Pancreas (tissue), 10 donors: ENCODE measurements at regions not wholly inside any gene's neighbourhood (a gene's known extent, or its start where the extent isn't known, plus 50 kb on each side); places are given as distances from the start of the nearest gene placed in this dataset.

Experiments used
- ATAC-seq, 4 donors: fragments of 200-7000 bp; cut with Tn5 transposase; one replicate each; pipeline versions ENCODE4 v1.8.0 to v1.9.1; 2020; ENCODE audit warnings: mild to moderate bottlenecking in 4 of 4, moderate library complexity in 4 of 4
- DNase-seq, 6 donors: peaks; one replicate each; pipeline ENCODE4 v3.0.0-alpha.2; 2020
- FAIRE-seq: peaks from 2 replicates; lab custom pipeline; 2012; peaks lifted over from hg19 to GRCh38; lab: Jason Lieb, UNC
- H3K27ac ChIP-seq, 4 donors: fragments of 200-600 bp; sonication (generic); 1 replicate in 3 of 4; 2 replicates in 1 of 4; pipeline versions ENCODE4 v1.5.0 to v1.8.0; 2020
- H3K27me3 ChIP-seq, 4 donors: fragments of 200-600 bp; one replicate each; pipeline ENCODE4 v1.8.0; 2021
- H3K36me3 ChIP-seq, 3 donors: fragments of 200-600 bp; sonication (generic) in 1 of 3; one replicate each; pipeline versions ENCODE4 v1.5.0 to v1.8.0; 2020 to 2021
- H3K4me1 ChIP-seq, 3 donors: fragments of 200-600 bp; one replicate each; pipeline ENCODE4 v1.8.0; 2021
- H3K4me3 ChIP-seq, 4 donors: fragments of 200-600 bp; sonication (generic) in 2 of 4; one replicate each; pipeline versions ENCODE4 v1.5.0 to v1.8.0; 2020 to 2021
- H3K9me3 ChIP-seq, 4 donors: fragments of 200-600 bp; one replicate each; pipeline ENCODE4 v1.8.0; 2021
- CTCF ChIP-seq, 4 donors: fragments of 200-600 bp; sonication (generic) in 3 of 4; IDR thresholded peaks; one replicate each; pipeline versions ENCODE4 v1.5.0 to v1.8.0; 2021; ENCODE audit warnings: antibody characterized with exemption in 4 of 4
- WGBS, 2 donors: extraction: QIAGEN DNeasy Blood & Tissue Kit; methylation state at CpG; one replicate each; pipeline ENCODE4 v1.1.7; 2013; 5-methylcytosine and 5-hydroxymethylcytosine counted together
- intact Hi-C, 3 donors: fragments of 100-400 bp; cut with DNase I; formaldehyde crosslinking; loops; one replicate each; pipeline versions ENCODE4 v1.11.1 to v1.14.2; 2022
- donor health status: healthy with polysubstance abuse.
- donor health status: DM: no; HTN: no; CAD: no; lungs with moderate emphysema.
- donor health status: DM: no; HTN: no; CAD: no.
- donor health status: control.
- donor health status: control.
- donor health status: Bipolar disorder and iron deficiency.
- donor health status: DM: yes; HTN: yes; CAD: no.
- donor health status: DM: no; HTN: no; CAD: no.
- donor health status: DM: no; HTN: no; CAD: no.
- donor health status: DM: yes; HTN: yes; CAD: no.

DNA sequence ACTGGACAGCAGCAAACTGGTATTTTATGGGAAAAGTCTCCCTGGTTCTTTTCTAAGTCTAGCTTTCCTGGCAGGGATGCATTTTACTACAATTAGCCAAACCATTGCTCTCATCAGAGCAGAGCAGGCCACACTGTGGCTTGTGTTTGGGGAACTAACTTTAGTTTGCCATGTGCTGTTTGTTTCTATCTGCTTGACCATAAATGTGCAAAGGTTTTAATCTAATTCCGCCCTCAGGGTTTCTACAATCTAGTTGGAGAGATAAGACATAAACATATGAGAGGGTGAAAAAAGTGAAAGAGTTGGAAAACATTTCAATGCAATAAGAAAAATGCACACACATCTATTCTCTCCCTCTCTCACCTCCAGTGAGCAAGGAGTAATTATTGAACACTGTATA is 86.9 kb upstream of the MAPK4 start:
- H3K27me3 ChIP-seq = no peaks in the 10 kb centered on the region
- ATAC-seq (no peak), FAIRE-seq (no peak), DNase-seq (no peak)
- intact Hi-C loops = no loop called here
- no peaks in the 10 kb centered on the region for H3K9me3 ChIP-seq
- no peaks in the 10 kb centered on the region for H3K36me3 ChIP-seq
- 46 to 49% methylated on average over 1 of the region's 1 CpG for WGBS, 2 donors
- no peak overlapping the region for H3K27ac ChIP-seq
- H3K4me3 ChIP-seq = no peak overlapping the region
- H3K4me1 ChIP-seq = no peaks in the 10 kb centered on the region
- no peak for TF ChIP-seq CTCF (IDR thresholded peaks at IDR 0.05)

- Histone ChIP-seq H3K4me1 (no peaks in the 10 kb centered on the region), H3K9me3 (no peaks in the 10 kb centered on the region), H3K36me3 (no peaks in the 10 kb centered on the region), H3K27me3 (no peaks in the 10 kb centered on the region), H3K27ac (no peak overlapping the region), H3K4me3 (no peak overlapping the region)
- WGBS, 2 donors = 67 to 78% methylated on average over 5 of the region's 5 CpGs
- no peak for TF ChIP-seq CTCF (IDR thresholded peaks at IDR 0.05)
- no peak for ATAC-seq
- no peak for DNase-seq
- intact Hi-C loops = no loop called here
- no peak for FAIRE-seq
These were observed 86.0 kb upstream of the MAPK4 start for GRCh38 chr18:50473881-50474280.

DNA sequence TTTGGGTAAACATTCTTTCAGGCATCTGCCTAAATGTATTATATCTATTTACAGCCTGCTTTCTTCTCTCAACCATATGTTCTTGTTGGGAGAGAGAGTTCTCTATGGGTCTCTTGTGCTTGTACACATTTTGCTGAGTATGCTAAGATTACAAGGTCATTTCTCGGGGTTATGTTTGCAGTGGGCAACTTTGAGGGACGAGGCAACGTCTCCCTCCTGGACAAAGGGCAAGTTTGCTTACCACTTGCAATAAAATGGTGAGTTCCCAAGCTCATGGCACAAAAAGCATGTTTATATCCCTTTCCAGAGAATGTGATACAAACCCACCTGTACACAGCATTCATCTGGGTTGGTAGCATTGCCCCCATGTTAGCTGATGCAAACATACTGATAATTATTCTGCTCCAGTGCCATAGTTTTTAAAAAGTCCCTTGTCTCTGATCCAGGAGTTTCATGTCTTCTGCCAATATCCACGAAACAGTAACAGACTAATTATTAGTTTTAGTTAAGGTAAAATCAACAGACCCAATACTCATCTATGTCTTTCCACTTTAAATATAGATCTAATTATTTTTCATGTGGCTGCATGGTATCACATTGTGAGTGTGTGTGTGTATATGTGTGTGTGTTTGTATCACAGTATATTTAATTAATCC is 84.2 kb upstream of the MAPK4 start:
- Histone ChIP-seq H3K36me3 (no peaks in the 10 kb centered on the region), H3K4me1 (no peaks in the 10 kb centered on the region), H3K27me3 (no peaks in the 10 kb centered on the region), H3K4me3 (no peak overlapping the region), H3K27ac (no peak overlapping the region), H3K9me3 (no peaks in the 10 kb centered on the region)
- no peak for TF ChIP-seq CTCF (IDR thresholded peaks at IDR 0.05)
- no peak for ATAC-seq
- 25 to 30% methylated on average over 4 of the region's 4 CpGs for WGBS, 2 donors
- intact Hi-C loops = no loop called here
- FAIRE-seq = no peak
- no peak for DNase-seq

DNA sequence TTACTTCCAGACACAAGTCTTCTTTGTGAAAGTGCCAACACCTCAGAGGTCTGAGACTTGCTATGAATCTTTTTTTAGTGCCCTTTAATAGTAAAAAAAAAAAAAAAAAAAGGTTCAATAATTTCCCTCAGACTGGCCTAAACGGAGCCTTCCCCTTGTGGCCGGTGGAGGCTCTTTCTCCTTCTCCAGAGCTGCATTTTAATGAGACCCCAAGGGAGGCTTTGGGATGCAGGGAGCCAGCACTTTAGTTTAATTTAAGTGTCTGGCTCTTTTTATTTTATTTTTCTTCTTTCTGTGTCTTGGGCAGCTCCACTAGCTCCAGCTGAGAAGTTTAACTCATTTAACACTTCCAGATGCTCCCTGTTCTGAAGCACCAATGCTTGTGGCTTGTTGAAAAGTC is 67.8 kb upstream of the MAPK4 start:
- H3K27ac ChIP-seq = no peak overlapping the region
- H3K9me3 ChIP-seq = no peaks in the 10 kb centered on the region
- TF ChIP-seq CTCF (IDR thresholded peaks at IDR 0.05) = no peak
- H3K4me3 ChIP-seq = no peak overlapping the region
- no peaks in the 10 kb centered on the region for H3K4me1 ChIP-seq
- H3K36me3 ChIP-seq = no peaks in the 10 kb centered on the region
- DNase-seq = no peak
- no peak for FAIRE-seq
- 49 to 73% methylated on average over 2 of the region's 2 CpGs for WGBS, 2 donors
- H3K27me3 ChIP-seq = no peaks in the 10 kb centered on the region
- intact Hi-C loops = no loop called here
- no peak for ATAC-seq

GRCh38 chr18:50494569-50494968 is 65.3 kb upstream of the MAPK4 start:
- no peak overlapping the region for H3K4me3 ChIP-seq
- 80 to 88% methylated on average over 3 of the region's 3 CpGs for WGBS, 2 donors

More at GRCh38 chr18:50494569-50494968, 65.3 kb upstream of the MAPK4 start:
- no peaks in the 10 kb centered on the region for H3K4me1 ChIP-seq
- FAIRE-seq (no peak), DNase-seq (no peak), ATAC-seq (no peak)
- no peaks in the 10 kb centered on the region for H3K36me3 ChIP-seq
- H3K27me3 ChIP-seq = no peaks in the 10 kb centered on the region
- intact Hi-C loops = no loop called here
- no peaks in the 10 kb centered on the region for H3K9me3 ChIP-seq
- H3K27ac ChIP-seq = no peak overlapping the region
- no peak for TF ChIP-seq CTCF (IDR thresholded peaks at IDR 0.05)
